Hematopoietic multipotent progenitor cell treated with erythropoietin and hydrocortisone succinate and interleukin-3 and kit ligand, for 17 days (in vitro differentiated cells): ENCODE measurements at regions not wholly inside any gene's neighbourhood (a gene's known extent, or its start where the extent isn't known, plus 50 kb on each side); places are given as distances from the start of the nearest gene placed in this dataset.
"Not testable (repeated sequence)": the region's sequence is repeated elsewhere in the genome, so short reads cannot be mapped to it uniquely, and the experiment has no call there.

ENCODE experiments used
- DNase-seq: peaks from one replicate; pipeline ENCODE4 v3.0.0-alpha.2; 2015; ENCODE audit warnings: low spot score

DNA sequence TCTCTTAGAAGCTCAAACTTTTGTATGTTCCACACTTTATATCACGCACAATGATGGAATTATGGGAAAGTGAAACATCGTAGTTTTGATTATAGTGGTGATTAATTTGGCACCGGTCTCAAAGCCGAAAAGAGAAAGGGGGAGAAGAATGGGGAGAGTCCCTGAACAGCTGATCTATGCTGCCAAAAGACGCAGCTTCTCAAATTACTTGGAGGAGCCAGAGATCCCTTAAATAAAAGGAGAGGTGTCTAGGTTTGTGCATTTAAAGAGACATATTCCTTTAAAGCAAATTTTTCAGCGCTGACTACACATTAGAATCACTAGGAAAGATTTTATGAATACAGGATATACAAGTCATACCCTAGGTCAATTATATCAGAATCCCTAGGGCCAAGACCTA is 599.6 kb upstream of the ADAMTS5 start:
- DNase-seq, result no peak

DNA sequence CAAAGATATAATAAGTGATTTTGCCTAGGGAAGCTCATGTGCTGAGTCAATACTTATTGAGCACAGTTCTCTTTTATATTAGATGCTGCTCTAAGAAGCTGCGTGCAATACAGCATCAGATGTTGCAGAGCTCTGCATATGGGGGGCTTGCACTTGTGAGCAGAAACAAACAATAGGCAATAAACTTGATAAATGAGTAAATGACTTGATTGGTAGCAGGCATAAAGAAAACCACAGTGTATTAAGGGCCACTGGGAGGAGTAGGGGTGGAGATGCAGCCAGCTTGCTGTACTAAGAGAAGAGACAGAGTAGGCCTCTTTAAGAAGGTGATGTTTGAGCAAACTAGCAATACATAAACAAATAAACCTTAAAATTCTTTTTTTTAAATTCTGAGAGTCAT is 598.5 kb upstream of the ADAMTS5 start:
- no peak for DNase-seq

DNA sequence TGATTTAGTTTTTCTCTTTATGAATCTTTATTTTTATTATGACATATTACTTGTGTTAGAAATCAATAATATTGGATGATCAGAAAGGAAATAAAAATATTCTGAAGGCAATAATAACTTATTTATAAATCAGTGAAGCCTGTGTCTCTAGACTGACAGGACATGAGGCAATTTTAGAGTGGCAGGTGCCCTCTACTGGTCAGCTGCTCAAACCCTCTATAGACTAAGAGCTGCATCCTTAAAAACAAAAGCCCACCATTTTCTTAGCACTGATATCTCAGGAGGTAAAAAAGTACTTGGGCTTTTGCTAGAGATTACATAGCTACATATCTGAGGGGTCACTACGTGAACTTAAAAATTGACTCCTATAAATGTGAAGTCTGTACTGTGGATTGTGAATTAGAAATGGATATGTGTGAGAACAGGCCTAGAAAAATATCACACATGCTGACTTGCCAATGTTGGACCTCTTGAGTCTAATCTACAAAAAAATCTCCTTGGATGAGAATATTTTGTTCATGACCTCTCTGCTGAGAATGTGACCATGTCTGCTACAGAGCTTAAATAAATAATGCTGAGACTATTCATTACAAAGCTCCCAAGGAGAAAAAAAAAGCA is 597.9 kb upstream of the ADAMTS5 start:
- DNase-seq, result no peak

DNA sequence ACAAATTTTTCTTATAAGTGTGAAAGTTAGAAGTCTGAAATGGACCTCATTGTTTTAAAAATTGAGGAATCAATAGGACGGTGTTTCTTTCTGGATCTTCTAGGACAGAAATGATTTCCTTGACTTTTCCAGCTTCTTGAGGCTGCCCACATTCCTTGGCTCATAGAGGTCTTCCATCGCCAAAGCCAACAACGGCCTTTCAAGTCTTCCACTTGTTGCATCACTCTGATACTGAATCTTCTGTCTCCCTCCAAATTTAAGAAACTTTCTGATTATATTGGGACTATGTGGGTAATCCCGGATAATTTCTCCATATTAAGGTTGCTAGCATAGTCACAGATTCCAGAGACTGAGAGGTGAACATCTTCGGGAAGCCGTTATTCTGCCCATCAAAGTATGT is 595.4 kb upstream of the ADAMTS5 start:
- DNase-seq, result no peak

DNA sequence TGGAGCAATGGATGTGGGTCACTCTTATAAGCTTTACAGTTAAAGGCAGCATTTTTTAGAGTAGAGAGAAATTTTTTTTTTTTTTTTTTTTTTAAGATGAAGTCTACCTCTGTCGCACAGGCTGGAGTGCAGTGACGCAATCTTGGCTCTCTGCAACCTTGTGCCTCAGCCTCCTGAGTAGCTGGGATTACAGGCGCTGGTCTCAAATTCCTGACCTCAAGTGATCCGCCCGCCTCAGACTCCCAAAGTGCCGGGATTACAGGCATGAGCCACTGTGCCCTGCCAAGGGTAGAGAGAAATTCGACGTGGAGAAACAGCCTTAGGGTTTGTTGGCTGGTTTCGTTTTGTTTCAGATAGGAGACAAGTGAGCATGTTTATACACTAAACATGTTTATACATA is 594.2 kb upstream of the ADAMTS5 start:
- no peak for DNase-seq

DNA sequence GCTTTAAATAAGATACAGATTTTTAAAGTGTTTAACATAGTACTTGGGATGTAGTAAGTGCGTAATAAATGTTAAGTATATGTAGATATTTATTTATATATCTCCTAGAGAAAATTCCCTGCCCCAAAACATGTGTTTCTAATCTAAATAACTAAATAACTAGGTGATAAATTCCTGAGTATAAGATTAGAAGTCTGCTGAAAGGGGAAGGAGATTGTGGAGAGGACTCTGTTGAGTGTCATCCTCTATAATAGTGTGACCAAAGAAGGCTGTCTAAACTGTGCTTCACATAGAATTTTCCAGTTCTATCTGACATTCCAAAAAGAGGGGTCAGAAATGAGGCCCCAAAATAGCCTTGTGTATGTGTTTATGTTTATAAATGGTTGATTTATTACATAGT is 590.5 kb upstream of the ADAMTS5 start:
- DNase-seq, result no peak

DNA sequence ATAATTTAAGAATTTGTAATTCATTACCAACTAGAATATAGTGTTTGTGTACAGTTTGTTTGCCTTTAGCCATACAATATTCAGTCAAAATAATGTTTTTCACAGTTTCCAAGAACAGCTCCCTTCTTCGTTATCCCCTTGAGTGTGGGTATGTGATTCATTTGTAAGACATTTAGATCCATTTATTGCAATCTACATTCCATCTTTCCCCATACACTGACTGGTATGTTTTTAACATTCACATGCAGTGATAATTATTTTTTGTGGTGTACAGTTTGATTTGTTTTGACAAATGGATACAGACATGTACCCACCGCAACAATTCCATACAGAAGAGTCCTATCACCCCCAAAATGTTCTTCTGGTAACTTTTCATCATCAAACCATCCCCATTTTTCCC is 589.1 kb upstream of the ADAMTS5 start:
- DNase-seq, result no peak

DNA sequence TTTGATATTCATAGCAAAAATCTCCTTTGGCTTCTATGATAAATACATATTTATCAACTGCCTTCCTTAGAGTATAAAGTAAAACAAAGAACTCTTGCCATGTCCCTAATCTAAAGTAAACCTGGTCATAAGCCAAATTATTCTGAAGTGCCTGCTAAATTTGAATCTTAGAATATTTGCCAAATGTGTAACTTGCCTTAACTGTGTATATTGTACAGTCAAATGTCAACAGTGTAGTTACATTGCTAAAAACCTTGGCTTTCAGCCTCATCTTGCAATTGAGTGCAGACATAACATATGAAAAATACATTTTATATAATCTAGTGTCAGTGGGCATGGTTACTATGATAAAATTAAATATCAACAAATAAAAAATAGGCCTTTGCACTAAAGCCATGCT is 583.4 kb upstream of the ADAMTS5 start:
- DNase-seq, result no peak

DNA sequence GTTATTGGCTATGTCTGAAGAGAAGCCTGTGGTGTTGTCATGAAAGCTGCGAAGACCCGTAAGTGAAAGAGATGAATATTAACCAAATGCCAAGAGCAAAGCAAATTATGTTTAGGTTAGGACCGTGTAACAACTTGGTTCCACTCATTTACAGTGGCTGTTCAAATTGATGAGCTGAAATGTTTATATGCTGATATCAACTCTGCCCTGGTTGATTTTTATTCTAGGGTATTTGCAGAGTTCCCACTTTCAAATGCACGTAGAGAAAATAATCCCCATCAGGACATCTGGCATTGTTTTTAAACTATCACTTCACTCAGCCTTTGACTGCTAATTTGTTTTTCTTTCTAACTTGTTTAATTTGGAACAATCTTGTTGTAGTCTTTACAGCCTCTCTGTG is 581.6 kb upstream of the ADAMTS5 start:
- no peak for DNase-seq

DNA sequence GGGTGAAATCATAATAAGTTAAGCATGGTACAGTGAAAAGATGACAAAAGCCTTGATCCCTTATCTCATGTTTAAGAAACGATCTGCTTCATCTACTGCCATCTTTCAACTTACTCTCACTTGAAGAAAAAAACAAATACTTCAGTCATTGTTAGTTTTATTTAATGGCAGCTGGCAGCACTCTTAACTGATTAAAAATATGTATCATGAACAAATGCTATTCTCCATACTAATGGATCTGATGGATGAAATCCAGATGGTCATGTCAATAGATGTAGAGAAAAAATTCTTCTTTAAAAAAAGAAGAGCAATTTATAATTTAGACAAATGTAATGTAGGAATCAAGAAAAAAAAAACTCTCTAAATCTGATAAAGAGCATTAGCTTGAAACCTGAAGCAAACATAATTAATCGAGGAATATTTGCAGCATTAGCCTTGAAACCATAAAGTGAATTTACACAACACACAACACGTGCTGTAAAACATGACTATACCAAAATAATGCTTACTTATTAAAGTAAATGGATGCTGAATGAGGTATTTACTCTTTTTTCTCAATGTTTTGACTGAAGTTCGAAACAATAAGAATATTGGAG is 579.0 kb upstream of the ADAMTS5 start:
- DNase-seq, result no peak

DNA sequence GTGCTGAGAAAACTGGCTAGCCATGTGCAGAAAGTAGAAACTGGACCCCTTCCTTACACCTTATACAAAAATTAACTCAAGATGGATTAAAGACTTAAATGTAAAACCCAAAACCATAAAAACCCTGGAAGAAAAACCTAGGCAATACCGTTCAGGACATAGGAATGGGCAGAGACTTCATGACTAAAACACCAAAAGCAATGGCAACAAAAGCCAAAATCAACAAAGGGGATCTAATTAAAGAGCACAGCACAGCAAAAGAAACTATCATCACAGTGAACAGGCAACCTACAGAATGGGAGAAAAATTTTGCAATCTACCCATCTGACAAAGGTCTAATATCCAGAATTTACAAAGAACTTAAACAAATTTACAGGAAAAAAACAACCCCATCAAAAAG is 575.2 kb upstream of the ADAMTS5 start:
- DNase-seq, result not testable (repeated sequence)

DNA sequence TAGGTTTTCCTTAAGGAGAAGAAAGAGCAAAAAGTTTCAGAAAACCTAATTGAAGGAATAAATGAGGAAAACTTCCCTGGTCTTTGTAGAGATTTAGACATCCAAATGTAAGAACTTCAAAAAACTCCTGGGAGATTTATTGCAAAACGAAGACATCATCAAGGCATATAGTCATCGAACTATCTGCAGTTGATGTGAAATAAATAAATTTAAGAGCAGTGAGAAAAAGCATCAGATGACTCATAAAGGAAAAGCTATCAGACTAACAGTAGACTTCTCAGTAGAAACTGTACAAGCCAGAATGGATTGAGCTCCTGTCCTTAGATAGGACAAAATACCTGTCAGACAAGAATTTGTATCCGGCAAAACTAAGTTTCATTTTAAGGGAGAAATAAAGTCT is 569.4 kb upstream of the ADAMTS5 start:
- DNase-seq, result no peak

DNA sequence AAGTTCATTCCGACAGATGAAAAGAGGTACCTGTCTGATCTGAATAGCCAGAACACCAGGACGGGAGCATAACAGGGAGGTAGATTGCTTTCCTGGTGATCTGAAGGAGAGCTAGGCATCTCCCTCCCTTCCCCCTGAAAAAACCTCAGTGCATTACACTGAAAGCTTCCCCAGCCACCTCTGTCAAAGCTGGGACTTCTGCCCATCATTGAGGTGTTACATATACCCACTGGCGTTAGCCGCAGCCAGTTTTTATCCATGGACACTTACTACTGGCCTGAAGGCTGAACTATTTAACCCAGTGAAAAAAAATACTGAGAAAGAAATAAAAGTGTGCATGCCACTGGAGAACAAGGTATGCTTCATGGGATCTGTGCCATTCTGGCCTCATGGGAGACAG is 568.3 kb upstream of the ADAMTS5 start:
- no peak for DNase-seq

DNA sequence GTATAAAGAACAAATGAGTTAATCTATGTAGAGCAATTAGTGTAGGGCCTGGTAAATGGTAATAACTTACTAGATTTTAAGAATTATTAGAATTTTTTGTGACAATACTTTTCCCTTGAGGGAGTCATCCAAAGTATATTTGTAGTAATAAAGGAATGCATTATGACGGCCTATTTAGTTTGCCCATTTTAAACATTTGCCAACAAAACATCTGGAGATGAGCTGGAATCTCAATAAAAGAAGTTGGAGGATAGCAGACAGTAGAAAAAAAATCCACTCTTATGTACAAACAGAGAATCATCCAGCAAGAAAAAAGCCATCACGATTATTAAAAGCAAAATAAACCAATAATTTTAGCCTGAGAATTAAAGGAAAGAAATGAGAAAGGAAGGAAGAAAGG is 567.3 kb upstream of the ADAMTS5 start:
- no peak for DNase-seq

DNA sequence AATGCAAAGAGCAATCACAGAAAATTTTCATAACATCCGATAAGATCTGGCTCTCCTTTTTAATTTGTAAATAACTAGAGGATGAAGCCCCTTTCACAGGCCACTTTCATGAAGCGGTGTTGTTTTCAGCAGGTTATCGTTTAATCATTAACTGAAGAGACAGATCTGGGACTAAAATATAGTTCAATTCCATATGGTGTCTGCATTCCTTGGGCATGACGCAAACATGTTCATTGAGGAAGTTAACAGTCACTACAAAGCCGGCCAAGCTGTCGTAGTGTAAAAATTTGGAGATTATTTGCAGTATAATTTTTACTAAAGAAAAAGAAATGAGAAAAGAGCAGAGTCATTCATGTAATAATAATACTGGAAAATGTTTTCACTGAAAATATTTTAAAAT is 565.2 kb upstream of the ADAMTS5 start:
- no peak for DNase-seq

DNA sequence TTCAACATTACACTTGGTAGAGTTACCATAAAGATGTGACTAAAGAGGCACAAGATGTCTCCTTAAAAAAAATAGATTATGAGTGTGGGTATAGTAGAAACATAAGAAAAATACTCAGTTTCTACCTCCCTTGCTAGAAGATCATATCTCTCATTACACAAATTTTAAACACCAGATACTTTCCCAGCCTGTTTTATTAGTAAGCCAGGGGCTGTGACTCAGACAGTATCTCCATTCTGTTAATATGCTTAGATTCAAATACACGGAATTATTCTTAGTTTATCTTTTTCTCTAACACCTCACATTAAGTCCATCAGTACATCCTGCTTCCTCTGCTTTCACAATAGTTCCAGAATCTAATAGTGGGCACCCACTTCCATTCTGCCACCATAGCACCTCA is 561.8 kb upstream of the ADAMTS5 start:
- DNase-seq, result no peak

DNA sequence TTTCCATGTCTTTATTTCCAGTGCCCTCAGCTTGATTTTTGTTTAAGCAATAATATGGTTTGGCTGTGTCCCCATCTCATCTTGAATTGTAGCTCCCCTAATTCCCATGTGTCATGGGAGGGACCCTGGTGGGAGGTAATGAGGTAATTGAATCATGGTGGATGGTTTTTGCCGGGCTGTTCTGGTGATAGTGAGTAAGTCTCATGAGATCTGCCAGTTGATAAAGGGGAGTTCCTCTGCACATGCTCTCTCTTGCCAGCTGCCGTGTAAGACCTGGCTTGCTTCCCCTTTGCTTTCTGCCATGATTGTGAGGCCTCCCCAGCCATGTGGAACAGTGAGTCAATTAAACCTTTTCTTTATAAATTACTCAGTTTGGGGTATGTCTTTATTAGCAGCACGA is 559.6 kb upstream of the ADAMTS5 start:
- no peak for DNase-seq

DNA sequence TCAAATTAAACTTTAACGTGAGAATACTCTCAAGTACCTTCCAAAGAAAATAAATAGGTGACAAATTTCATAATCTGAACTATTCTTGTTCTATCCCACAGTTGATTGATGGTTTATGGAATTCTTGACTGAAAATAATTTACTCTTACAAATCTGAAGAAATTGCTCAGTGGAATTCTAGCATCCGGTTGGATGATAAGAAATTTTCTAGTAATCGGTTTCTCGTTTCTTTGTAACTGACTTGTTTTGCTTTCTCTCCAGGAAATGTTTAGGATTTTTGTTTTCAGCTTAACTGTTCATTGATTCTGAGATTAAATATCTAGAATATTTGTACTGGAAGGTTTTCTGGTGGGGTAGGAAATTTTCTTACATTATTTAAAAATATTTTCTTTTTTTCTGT is 558.9 kb upstream of the ADAMTS5 start:
- no peak for DNase-seq

DNA sequence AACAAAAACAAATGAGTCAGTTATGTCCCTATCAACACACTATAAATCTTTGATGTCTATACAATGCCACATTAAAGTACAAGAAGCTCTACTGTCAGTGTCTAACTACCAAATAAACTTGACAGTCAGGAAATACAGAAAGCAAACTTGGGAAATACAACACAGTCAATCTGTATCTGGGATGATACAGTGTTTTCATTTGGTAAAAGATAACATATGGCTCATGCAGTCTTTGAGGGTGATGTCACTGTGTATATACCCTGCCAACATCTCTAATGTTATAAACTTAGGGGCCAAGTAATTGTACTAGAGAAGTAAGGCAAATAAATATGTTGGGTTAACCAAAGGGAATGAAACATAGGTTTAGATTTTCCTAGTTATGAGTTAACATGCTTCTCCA is 552.5 kb upstream of the ADAMTS5 start:
- DNase-seq, result no peak

DNA sequence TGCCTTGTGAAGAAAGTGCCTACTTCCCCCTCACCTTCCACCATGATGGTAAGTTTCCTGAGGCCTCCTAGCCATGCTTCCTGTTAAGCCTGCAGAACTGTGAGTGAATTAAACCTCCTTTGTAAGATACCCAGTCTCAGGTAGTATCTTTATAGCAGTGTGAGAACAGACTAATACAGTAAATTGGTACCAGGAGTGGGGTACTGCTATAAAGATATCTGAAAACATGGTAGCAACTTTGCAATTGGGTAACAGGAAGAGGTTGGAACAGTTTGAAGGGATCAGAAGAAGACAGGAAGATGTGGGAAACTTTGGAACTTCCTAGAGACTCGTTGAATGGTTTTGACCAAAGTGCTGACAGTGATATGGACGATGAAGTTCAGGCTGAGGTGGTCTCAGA is 550.3 kb upstream of the ADAMTS5 start:
- not testable (repeated sequence) for DNase-seq

DNA sequence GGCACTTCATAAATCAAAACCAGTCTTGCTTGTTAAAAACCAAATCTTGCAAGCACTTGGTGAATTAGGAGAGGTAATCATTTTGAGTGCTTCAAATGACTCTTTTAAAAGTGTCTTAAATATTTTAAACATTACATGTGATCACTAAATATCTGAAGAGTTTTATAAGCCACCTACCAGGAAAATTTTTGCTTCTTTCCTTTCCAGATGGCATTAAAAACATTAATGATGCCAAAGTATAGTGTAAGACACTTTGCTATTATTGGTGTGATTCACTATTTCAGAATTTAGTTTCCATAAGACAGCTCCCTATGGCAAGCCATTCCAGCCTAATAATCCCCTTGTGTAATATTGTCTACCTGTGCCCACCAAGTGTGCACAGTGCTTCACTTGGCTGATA is 548.8 kb upstream of the ADAMTS5 start:
- no peak for DNase-seq

DNA sequence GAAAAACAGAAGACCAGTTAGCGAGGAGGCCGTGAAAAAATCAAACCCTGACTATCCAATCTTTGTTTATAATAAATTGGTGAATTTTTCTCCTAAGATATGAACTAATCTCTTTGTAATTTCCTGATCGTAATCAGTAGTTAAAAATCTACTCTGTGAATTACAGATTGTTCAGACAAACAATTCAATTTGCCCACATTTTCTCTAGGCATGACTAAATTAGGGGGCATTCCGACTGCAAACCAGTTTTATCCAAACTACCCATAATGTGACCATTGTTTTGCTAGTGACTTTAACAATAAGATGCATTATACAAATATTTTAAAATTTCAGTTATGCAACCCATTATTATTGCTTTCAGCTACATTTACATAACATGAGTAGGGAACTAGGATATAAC is 546.9 kb upstream of the ADAMTS5 start:
- DNase-seq, result no peak

DNA sequence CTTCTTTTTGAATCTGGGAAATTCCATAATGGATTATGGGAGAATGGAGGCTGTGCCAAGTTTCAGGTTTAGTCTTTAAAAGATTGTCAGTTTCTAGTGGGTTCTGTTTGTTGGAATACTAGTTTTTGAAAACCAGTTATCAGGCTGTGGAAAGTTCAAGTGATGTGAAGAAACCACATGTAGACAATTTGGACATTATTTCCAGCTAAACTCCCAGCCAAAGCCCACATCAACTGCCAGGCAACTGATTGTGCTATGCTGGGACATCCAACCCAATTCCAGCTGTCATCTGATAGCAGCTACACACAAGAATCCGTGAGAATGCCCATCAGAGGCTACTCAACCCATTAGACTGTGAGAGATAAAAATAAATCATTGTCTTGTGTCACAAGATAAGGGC is 546.1 kb upstream of the ADAMTS5 start:
- DNase-seq, result no peak

DNA sequence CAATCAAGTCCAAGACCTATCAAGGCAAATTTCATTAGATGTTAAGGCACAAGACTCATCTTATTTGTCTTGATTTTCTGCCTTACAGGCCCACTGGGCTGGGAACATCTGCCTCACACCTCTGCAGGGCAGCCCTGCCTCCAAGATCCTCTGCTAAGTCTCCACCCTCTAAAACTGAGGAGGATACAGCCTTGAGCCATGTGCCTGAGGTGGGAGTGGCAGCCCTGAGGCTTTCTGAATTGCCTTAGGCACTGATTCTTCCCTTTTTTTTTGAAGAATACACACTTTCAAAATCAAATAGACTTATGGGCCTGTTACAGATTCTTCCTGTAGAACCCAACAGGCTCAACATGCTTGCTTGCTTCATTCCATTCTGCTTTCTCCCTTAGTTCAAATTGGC is 544.3 kb upstream of the ADAMTS5 start:
- DNase-seq, result no peak

DNA sequence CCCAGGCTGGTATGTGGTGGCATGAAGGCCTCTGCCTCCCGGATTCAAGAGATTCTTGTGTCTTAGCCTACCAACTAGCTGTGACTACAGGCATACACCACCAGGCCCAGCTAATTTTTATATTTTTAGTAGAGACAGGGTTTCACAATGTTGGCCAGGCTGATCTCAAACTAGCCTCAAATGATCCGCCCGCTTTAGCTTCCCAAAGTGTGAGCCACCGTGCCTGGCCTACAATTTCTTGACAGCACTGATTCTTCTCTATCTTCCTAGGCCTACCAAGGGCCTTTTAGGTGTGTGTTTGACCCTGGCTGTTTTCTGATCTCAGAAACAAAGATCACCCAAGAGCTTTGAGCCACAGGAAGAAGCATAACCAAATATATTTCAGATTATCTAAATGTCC is 540.8 kb upstream of the ADAMTS5 start:
- DNase-seq, result no peak
